Natural killer cell (primary cell): ENCODE measurements at regions not wholly inside any gene's neighbourhood (a gene's known extent, or its start where the extent isn't known, plus 50 kb on each side); places are given as distances from the start of the nearest gene placed in this dataset.

ENCODE experiments used
- ATAC-seq, 3 donors: fragments of 150-1000 bp in 2 of 3; fragments of 200-7000 bp in 1 of 3; cut with Tn5 transposase; 1 replicate in 1 of 3; 2 replicates in 2 of 3; pipeline ENCODE4 v1.10.0; 2021; ENCODE audit warnings: mild to moderate bottlenecking in 2 of 3, moderate library complexity in 2 of 3
- DNase-seq, 2 donors: peaks; one replicate each; pipeline versions ENCODE4 v3.0.0 to v3.0.0-alpha.2; 2013 to 2021; ENCODE audit warnings: mixed read lengths in 1 of 2
- H3K27ac ChIP-seq: one replicate; pipeline ENCODE4 v1.5.1; 2013; ENCODE audit warnings: mild to moderate bottlenecking, low read length
- H3K27me3 ChIP-seq: one replicate; pipeline ENCODE4 v1.6.1; 2013; ENCODE audit warnings: low read length; ENCODE audit not compliant: control insufficient read depth, insufficient read depth
- H3K36me3 ChIP-seq: one replicate; pipeline ENCODE4 v1.6.1; 2013; ENCODE audit warnings: low read length; ENCODE audit not compliant: control insufficient read depth, insufficient read depth
- H3K4me1 ChIP-seq: one replicate; pipeline ENCODE4 v1.6.1; 2013; ENCODE audit warnings: low read length; ENCODE audit not compliant: control insufficient read depth, insufficient read depth
- H3K4me3 ChIP-seq: one replicate; pipeline ENCODE4 v1.5.1; 2013; ENCODE audit warnings: low read length
- H3K9me3 ChIP-seq: one replicate; pipeline ENCODE4 v1.6.1; 2013; ENCODE audit warnings: low read length; ENCODE audit not compliant: control insufficient read depth, insufficient read depth
- H3K27ac Mint-ChIP-seq, 2 donors: one replicate each; pipeline ENCODE4 v1.8.0; 2022; ENCODE audit warnings: mild to moderate bottlenecking in 2 of 2, mixed read lengths in 2 of 2, moderate library complexity in 1 of 2
- H3K27me3 Mint-ChIP-seq, 2 donors: one replicate each; pipeline ENCODE4 v1.8.0; 2022; ENCODE audit warnings: low read depth in 2 of 2, mixed read lengths in 2 of 2
- H3K36me3 Mint-ChIP-seq: one replicate; pipeline ENCODE4 v1.8.0; 2022; ENCODE audit warnings: mixed read lengths
- H3K4me1 Mint-ChIP-seq, 2 donors: one replicate each; pipeline ENCODE4 v1.8.0; 2022; ENCODE audit warnings: mixed read lengths in 2 of 2
- H3K4me3 Mint-ChIP-seq: one replicate; pipeline ENCODE4 v1.8.0; 2022; ENCODE audit warnings: mild to moderate bottlenecking, moderate library complexity, mixed read lengths
- H3K9me3 Mint-ChIP-seq, 2 donors: one replicate each; pipeline ENCODE4 v1.8.0; 2022; ENCODE audit warnings: mixed read lengths in 2 of 2
- WGBS: methylation state at CpG from one replicate; pipeline ENCODE4 v1.1.7; 2013; ENCODE audit warnings: missing lambda C conversion rate; ENCODE audit not compliant: insufficient coverage; 5-methylcytosine and 5-hydroxymethylcytosine counted together
- intact Hi-C: fragments of 100-400 bp; cut with micrococcal nuclease; formaldehyde crosslinking; loops from one replicate; pipeline ENCODE4 v1.14.2; 2022
- TF ChIP-seq, protein P1 (sequence below): fragments of 200-600 bp; IDR thresholded peaks from one replicate; pipeline ENCODE4 v1.8.0; 2022; ENCODE audit warnings: antibody characterized with exemption

DNA sequence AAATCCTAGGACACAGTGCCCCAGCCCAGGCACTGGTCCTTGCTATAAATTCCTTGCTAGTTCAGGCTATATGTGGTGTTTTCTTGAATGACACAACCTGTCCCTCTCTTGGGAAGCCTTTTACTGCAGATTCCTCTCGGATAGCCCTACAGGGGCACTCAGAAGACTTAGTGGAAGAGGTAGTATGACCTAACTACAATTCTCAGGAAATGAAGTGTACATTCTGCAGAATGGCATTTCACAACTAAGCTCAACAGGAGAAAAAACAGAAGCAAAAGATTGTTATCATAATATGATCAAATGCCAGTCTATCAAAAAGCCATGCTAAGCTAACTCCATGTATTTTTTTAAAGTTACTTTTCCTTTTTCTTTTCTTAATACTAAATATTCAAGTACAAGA, 66.3 kb upstream of the FBXL4 start:
- intact Hi-C loops: no loop called here
- Mint-ChIP-seq H3K4me1 (no peaks in the 10 kb centered on the region), H3K27me3 (no peaks in the 10 kb centered on the region), H3K27ac (no peak overlapping the region), H3K4me3 (no peak overlapping the region), H3K9me3 (peaks cover 0 to 4% of the 10 kb centered on the region in 2 donors), H3K36me3 (no peaks in the 10 kb centered on the region)
- ATAC-seq (no peak), DNase-seq (no peak)
- Histone ChIP-seq H3K4me1 (no peaks in the 10 kb centered on the region), H3K36me3 (no peaks in the 10 kb centered on the region), H3K27ac (no peak overlapping the region), H3K4me3 (no peak overlapping the region), H3K9me3 (no peaks in the 10 kb centered on the region), H3K27me3 (no peaks in the 10 kb centered on the region)
- WGBS: 67% methylated on average over 1 of the region's 1 CpG
- TF ChIP-seq, protein P1, sequence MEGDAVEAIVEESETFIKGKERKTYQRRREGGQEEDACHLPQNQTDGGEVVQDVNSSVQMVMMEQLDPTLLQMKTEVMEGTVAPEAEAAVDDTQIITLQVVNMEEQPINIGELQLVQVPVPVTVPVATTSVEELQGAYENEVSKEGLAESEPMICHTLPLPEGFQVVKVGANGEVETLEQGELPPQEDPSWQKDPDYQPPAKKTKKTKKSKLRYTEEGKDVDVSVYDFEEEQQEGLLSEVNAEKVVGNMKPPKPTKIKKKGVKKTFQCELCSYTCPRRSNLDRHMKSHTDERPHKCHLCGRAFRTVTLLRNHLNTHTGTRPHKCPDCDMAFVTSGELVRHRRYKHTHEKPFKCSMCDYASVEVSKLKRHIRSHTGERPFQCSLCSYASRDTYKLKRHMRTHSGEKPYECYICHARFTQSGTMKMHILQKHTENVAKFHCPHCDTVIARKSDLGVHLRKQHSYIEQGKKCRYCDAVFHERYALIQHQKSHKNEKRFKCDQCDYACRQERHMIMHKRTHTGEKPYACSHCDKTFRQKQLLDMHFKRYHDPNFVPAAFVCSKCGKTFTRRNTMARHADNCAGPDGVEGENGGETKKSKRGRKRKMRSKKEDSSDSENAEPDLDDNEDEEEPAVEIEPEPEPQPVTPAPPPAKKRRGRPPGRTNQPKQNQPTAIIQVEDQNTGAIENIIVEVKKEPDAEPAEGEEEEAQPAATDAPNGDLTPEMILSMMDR: no peak

DNA sequence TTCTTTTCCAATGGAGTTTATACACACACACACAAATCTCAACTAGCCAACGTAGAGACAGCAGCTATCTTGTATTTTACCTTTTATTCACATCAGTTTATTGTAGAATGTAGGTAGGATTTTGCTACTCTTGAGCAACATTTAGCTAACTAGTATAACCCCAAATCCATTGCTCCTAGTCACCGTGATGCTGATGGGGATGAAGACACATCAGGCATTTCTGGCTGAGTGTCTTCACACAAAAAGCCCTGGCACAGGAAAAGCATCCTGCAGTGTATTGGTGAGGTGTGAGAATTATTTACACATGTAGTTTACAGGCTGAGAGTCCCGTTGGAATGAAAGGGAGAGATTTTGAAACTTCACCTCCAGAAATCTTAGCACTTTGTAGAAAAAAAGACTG, 65.9 kb upstream of the FBXL4 start:
- H3K9me3 ChIP-seq: no peaks in the 10 kb centered on the region
- H3K27me3 ChIP-seq: no peaks in the 10 kb centered on the region
- no peaks in the 10 kb centered on the region for H3K27me3 Mint-ChIP-seq
- intact Hi-C loops: no loop called here
- H3K36me3 ChIP-seq: no peaks in the 10 kb centered on the region
- no peak overlapping the region for H3K4me3 ChIP-seq
- peaks cover 0 to 4% of the 10 kb centered on the region in 2 donors for H3K9me3 Mint-ChIP-seq
- H3K4me1 ChIP-seq: no peaks in the 10 kb centered on the region
- no peak overlapping the region for H3K27ac Mint-ChIP-seq
- H3K36me3 Mint-ChIP-seq: no peaks in the 10 kb centered on the region
- TF ChIP-seq, protein P1: no peak
- no peaks in the 10 kb centered on the region for H3K4me1 Mint-ChIP-seq
- no peak for ATAC-seq
- no peak overlapping the region for H3K27ac ChIP-seq
- 80% methylated on average over 2 of the region's 3 CpGs for WGBS
- no peak for DNase-seq
- no peak overlapping the region for H3K4me3 Mint-ChIP-seq

DNA sequence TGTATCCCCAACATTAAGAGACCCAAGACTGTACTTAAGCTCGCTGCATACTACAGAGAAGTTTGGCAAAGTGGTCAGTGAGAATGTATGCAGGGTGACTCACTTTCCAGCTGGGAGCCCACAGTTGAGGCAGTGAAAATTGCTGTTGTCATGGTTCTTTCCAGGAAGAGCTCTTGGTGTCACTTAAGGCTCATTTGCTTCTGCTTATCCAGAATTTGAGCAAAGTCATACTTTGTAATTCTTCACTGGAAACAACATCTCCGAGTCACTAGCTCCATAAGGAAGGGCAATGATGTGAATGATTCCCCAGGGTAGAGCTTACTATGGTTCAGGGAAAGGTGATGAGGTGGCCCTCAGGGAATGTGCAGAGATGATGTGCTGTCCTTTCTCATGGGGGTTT, 65.4 kb upstream of the FBXL4 start:
- H3K27me3 Mint-ChIP-seq: no peaks in the 10 kb centered on the region
- H3K27ac Mint-ChIP-seq: no peak overlapping the region
- TF ChIP-seq, protein P1: no peak
- no peak overlapping the region for H3K27ac ChIP-seq
- peaks cover 0 to 4% of the 10 kb centered on the region in 2 donors for H3K9me3 Mint-ChIP-seq
- no peak for ATAC-seq
- intact Hi-C loops: no loop called here
- WGBS: 77% methylated on average over 2 of the region's 2 CpGs
- no peaks in the 10 kb centered on the region for H3K4me1 ChIP-seq
- no peaks in the 10 kb centered on the region for H3K36me3 Mint-ChIP-seq
- no peaks in the 10 kb centered on the region for H3K27me3 ChIP-seq
- no peaks in the 10 kb centered on the region for H3K9me3 ChIP-seq
- H3K36me3 ChIP-seq: no peaks in the 10 kb centered on the region
- no peaks in the 10 kb centered on the region for H3K4me1 Mint-ChIP-seq
- no peak overlapping the region for H3K4me3 ChIP-seq
- no peak for DNase-seq
- no peak overlapping the region for H3K4me3 Mint-ChIP-seq

DNA sequence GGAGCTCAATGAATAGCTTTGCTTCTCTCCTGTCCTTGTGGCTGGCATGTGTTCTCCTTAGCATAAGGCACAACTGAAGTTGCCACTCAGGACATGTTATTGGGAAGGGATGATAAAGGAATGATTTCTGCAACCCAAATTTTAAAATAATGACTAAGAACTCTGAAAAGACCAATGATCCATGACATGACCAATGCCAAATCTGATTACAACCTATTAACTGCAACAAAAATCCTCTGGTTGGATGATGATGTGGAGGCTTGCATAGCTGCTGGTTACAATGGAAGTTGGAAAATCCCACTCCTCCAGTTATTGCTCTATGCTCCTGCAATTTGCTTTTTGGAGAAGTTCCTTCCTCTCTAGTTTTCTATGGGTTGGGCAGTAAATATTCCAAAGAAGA, 63.4 kb upstream of the FBXL4 start:
- no peak for ATAC-seq
- H3K4me1 ChIP-seq: no peaks in the 10 kb centered on the region
- TF ChIP-seq, protein P1: no peak
- H3K9me3 ChIP-seq: no peaks in the 10 kb centered on the region
- no peak overlapping the region for H3K4me3 ChIP-seq
- Mint-ChIP-seq H3K4me1 (no peaks in the 10 kb centered on the region), H3K4me3 (no peak overlapping the region), H3K27ac (no peak overlapping the region), H3K9me3 (no peaks in the 10 kb centered on the region), H3K36me3 (no peaks in the 10 kb centered on the region), H3K27me3 (no peaks in the 10 kb centered on the region)
- H3K27me3 ChIP-seq: no peaks in the 10 kb centered on the region
- H3K36me3 ChIP-seq: no peaks in the 10 kb centered on the region
- H3K27ac ChIP-seq: no peak overlapping the region
- DNase-seq: no peak
- intact Hi-C loops: no loop called here
